Ectodermal cell (in vitro differentiated cells): ENCODE measurements at regions not wholly inside any gene's neighbourhood (a gene's known extent, or its start where the extent isn't known, plus 50 kb on each side); places are given as distances from the start of the nearest gene placed in this dataset.

Experiments used
- H3K27ac ChIP-seq: 2 replicates; pipeline ENCODE4 v1.7.0; 2013; ENCODE audit warnings: mild to moderate bottlenecking, low read depth, low read length; ENCODE audit not compliant: insufficient read depth, poor library complexity, severe bottlenecking
- H3K27me3 ChIP-seq: 2 replicates; pipeline ENCODE4 v1.7.0; 2013; ENCODE audit warnings: mild to moderate bottlenecking, low read length; ENCODE audit not compliant: insufficient read depth, control insufficient read depth, poor library complexity, severe bottlenecking
- H3K36me3 ChIP-seq: one replicate; pipeline ENCODE4 v1.7.0; 2013; ENCODE audit warnings: low read length; ENCODE audit not compliant: control insufficient read depth, insufficient read depth
- H3K4me1 ChIP-seq: one replicate; pipeline ENCODE4 v1.7.0; 2013; ENCODE audit warnings: low read length; ENCODE audit not compliant: control insufficient read depth, insufficient read depth
- H3K4me3 ChIP-seq: 2 replicates; pipeline ENCODE4 v1.7.0; 2013; ENCODE audit warnings: low read depth, low read length, control low read depth; ENCODE audit not compliant: insufficient read depth
- H3K9me3 ChIP-seq: 2 replicates; pipeline ENCODE4 v1.7.0; 2013; ENCODE audit warnings: mild to moderate bottlenecking, low read length, moderate library complexity; ENCODE audit not compliant: control insufficient read depth
- WGBS, 2 experiments: methylation state at CpG; one replicate each; pipeline ENCODE4 v1.1.7; 2013; ENCODE audit warnings: missing lambda C conversion rate in 2 of 2; 5-methylcytosine and 5-hydroxymethylcytosine counted together

- no peak overlapping the region for H3K4me3 ChIP-seq
- 77% methylated on average over 7 of the region's 7 CpGs for WGBS, 2 experiments
- no peak overlapping the region for H3K27ac ChIP-seq
Observed at GRCh38 chr17:13996276-13996675, 73.0 kb upstream of the COX10 start.

GRCh38 chr17:13996748-13997147, 72.6 kb upstream of the COX10 start:
- Histone ChIP-seq H3K4me1 (peaks cover 10% of the 10 kb centered on the region), H3K4me3 (no peak overlapping the region), H3K27me3 (no peaks in the 10 kb centered on the region), H3K9me3 (no peaks in the 10 kb centered on the region), H3K27ac (no peak overlapping the region), H3K36me3 (no peaks in the 10 kb centered on the region)
- 73 to 84% methylated on average over 3 of the region's 3 CpGs for WGBS, 2 experiments

More at GRCh38 chr17:13996276-13996675, 73.0 kb upstream of the COX10 start:
- Histone ChIP-seq H3K27me3 (no peaks in the 10 kb centered on the region), H3K9me3 (no peaks in the 10 kb centered on the region), H3K36me3 (no peaks in the 10 kb centered on the region), H3K4me1 (peaks cover 10% of the 10 kb centered on the region)

GRCh38 chr17:14004927-14005620, 64.2 kb upstream of the COX10 start:
- Histone ChIP-seq H3K9me3 (no peaks in the 10 kb centered on the region), H3K27ac (no peak overlapping the region), H3K4me3 (no peak overlapping the region), H3K4me1 (no peaks in the 10 kb centered on the region), H3K27me3 (no peaks in the 10 kb centered on the region), H3K36me3 (no peaks in the 10 kb centered on the region)
- 99 to 100% methylated on average over 2 of the region's 2 CpGs for WGBS, 2 experiments

DNA sequence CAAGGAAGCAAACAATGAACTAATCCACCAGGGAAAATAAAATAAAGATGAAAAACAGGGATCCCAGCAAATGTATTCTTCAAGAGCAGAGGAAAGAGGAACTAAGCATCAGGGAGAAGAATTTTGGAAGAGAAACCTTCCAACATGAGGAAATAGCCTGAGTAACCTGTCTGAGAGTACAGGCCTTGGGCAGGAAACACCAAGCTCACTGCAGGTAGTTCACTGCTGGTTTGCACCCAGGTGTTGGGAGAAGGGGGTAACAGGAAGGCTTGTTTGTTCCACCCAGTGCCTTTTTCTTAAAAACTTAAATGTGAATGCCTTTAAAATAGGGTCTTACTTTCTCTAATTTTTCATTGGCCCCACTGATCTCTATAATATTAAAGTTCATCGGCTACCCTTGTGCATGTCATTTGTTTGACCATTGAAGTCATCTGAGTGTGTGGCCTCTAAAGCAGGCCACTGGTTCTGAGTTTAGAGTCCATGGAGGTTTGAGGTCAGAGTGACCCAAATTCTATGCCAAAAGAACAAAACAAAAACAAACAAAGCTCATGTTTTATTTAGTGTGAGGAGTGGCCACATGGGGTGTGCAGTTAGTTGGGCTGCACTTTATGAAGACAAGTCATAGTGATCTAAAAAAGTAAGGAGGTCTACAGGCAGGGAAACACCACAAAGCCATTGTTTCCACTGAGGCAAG, 62.9 kb upstream of the COX10 start:
- H3K27me3 ChIP-seq: no peaks in the 10 kb centered on the region
- WGBS, 2 experiments: 89 to 100% methylated on average over 1 of the region's 1 CpG
- H3K27ac ChIP-seq: no peak overlapping the region
- no peaks in the 10 kb centered on the region for H3K9me3 ChIP-seq
- H3K4me3 ChIP-seq: no peak overlapping the region
- H3K36me3 ChIP-seq: no peaks in the 10 kb centered on the region
- H3K4me1 ChIP-seq: no peaks in the 10 kb centered on the region

DNA sequence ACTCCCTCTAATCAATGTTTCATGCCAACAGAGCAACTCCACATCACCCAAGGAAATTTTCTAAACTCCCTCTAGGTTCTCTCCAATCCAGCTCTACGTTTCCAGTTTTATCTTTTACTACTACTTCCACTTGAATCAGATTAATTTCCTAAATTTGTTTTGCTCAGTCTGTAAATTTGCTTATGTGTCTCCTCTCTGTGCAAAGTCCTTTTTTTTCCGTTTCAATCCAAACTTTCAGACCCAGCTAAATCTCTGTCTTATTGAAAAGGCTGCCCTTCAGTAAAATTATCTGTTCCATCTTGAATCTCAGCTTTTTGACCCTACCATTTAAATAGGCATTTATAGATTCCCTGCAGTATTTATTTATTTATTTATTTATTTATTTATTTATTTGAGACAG, 61.4 kb upstream of the COX10 start:
- WGBS, 2 experiments: 90 to 91% methylated on average over 2 of the region's 2 CpGs
- Histone ChIP-seq H3K4me1 (peaks cover 4% of the 10 kb centered on the region), H3K27me3 (no peaks in the 10 kb centered on the region), H3K4me3 (no peak overlapping the region), H3K9me3 (no peaks in the 10 kb centered on the region), H3K27ac (no peak overlapping the region), H3K36me3 (no peaks in the 10 kb centered on the region)

GRCh38 chr17:14011036-14011692, 58.1 kb upstream of the COX10 start:
- no peaks in the 10 kb centered on the region for H3K27me3 ChIP-seq
- H3K4me1 ChIP-seq: peaks cover 4% of the 10 kb centered on the region
- no peaks in the 10 kb centered on the region for H3K36me3 ChIP-seq
- no peaks in the 10 kb centered on the region for H3K9me3 ChIP-seq
- 78 to 80% methylated on average over 5 of the region's 5 CpGs for WGBS, 2 experiments
- H3K4me3 ChIP-seq: no peak overlapping the region
- no peak overlapping the region for H3K27ac ChIP-seq

GRCh38 chr17:14011740-14012405, 57.4 kb upstream of the COX10 start:
- peaks cover 4% of the 10 kb centered on the region for H3K4me1 ChIP-seq
- 82 to 90% methylated on average over 1 to 3 of the region's 4 CpGs for WGBS, 2 experiments
- no peaks in the 10 kb centered on the region for H3K27me3 ChIP-seq
- no peak overlapping the region for H3K27ac ChIP-seq
- H3K9me3 ChIP-seq: no peaks in the 10 kb centered on the region
- H3K36me3 ChIP-seq: no peaks in the 10 kb centered on the region
- no peak overlapping the region for H3K4me3 ChIP-seq

DNA sequence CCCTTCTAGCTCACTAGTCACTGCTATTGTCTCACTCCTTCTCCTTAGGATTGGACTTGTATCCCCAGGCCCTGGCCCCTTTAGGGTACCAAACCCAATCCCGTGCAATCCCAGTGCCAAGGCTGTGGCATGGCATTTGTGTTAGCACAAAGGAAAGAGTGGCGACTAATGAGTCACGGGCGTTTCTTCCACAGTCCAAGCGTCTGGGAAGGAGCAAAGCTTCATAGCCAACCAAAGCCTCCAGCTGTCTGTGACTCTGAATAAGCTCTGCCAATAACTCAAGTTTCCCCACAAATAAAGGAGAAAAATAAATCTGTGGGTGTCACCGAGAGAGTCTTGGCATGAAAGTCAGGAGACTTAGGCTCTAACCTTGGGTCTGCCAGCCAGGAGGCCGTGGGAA, 54.6 kb upstream of the COX10 start:
- H3K4me1 ChIP-seq: peaks cover 4% of the 10 kb centered on the region
- H3K4me3 ChIP-seq: no peak overlapping the region
- no peaks in the 10 kb centered on the region for H3K36me3 ChIP-seq
- no peak overlapping the region for H3K27ac ChIP-seq
- H3K27me3 ChIP-seq: no peaks in the 10 kb centered on the region
- no peaks in the 10 kb centered on the region for H3K9me3 ChIP-seq
- 88 to 90% methylated on average over 7 of the region's 7 CpGs for WGBS, 2 experiments

DNA sequence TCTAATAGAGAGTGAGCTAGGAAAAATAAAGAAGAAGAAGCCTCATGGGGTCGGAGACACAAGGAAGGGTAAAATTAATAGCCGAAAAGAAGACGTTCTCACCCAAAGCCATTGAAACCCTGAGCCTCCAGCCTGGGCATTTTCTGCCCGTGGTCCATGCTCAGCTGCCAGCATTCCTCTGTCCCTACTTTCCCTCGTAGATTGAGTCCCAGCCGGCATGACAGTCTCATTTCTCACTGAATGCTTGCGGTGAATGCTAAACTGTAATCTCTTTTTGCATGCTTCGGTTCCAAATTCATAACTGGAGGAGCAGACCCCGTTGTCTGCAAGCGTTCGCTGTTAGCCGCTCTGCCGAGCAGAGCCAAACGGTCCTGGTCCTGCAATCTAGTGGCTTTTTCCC, 54.0 kb upstream of the COX10 start:
- Histone ChIP-seq H3K27me3 (no peaks in the 10 kb centered on the region), H3K4me1 (peaks cover 4% of the 10 kb centered on the region), H3K36me3 (no peaks in the 10 kb centered on the region), H3K9me3 (no peaks in the 10 kb centered on the region), H3K4me3 (no peak overlapping the region), H3K27ac (no peak overlapping the region)
- 88% methylated on average over 14 of the region's 14 CpGs for WGBS, 2 experiments

DNA sequence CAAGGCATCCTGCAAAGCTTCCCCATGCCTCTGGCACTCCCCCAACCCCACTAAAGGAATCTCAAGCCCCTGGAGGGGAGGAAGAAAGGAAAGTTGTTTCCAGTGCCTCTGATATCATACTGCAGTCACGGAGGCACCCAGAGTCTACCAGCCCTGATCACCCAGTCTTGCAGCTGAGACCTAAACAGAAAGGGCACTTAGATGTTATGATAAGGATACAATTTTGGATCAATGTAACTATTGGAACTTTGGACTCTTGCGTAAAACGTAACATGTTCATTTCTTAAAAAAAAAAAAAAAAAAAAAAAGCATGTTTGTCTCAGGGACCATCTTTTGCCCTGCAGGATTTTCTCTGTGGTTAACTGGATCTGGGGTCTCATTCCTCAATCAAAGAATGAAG, 52.4 kb upstream of the COX10 start:
- H3K4me1 ChIP-seq: peaks cover 4% of the 10 kb centered on the region
- no peak overlapping the region for H3K27ac ChIP-seq
- H3K27me3 ChIP-seq: no peaks in the 10 kb centered on the region
- H3K36me3 ChIP-seq: no peaks in the 10 kb centered on the region
- no peak overlapping the region for H3K4me3 ChIP-seq
- no peaks in the 10 kb centered on the region for H3K9me3 ChIP-seq
- 95 to 96% methylated on average over 3 of the region's 3 CpGs for WGBS, 2 experiments
